Body of pancreas (tissue), 4 donors: ENCODE measurements at regions not wholly inside any gene's neighbourhood (a gene's known extent, or its start where the extent isn't known, plus 50 kb on each side); places are given as distances from the start of the nearest gene placed in this dataset.

ENCODE experiments used
- ATAC-seq: fragments of 150-250 bp; one replicate; pipeline ENCODE4 v1.9.1; 2016
- DNase-seq, 4 donors: peaks; one replicate each; pipeline ENCODE4 v3.0.0-alpha.2; 2019
- H3K27ac ChIP-seq, 4 donors: fragments of 200-600 bp; sonication (generic); 1 replicate in 3 of 4; 2 replicates in 1 of 4; pipeline versions ENCODE4 v1.5.1 to v1.6.1; 2016 to 2019; ENCODE audit warnings: mild to moderate bottlenecking in 1 of 4, mixed read lengths in 1 of 4, moderate library complexity in 1 of 4
- H3K27me3 ChIP-seq, 2 donors: fragments of 200-600 bp; sonication (generic); one replicate each; pipeline ENCODE4 v1.6.0; 2016; ENCODE audit warnings: mild to moderate bottlenecking in 1 of 2
- H3K36me3 ChIP-seq, 2 donors: fragments of 200-600 bp; sonication (generic); replicated peaks in 1 of 2; 2 replicates each; pipeline ENCODE4 v1.5.1; 2016; ENCODE audit warnings: low read depth in 2 of 2; ENCODE audit not compliant: insufficient read depth in 1 of 2
- H3K4me1 ChIP-seq: fragments of 200-600 bp; sonication (generic); one replicate; pipeline ENCODE4 v1.6.0; 2016
- H3K4me3 ChIP-seq, 2 donors: fragments of 200-600 bp; sonication (generic); 1 replicate in 1 of 2; 2 replicates in 1 of 2; pipeline ENCODE4 v1.5.1; 2016 to 2019
- H3K9me3 ChIP-seq, 3 donors: fragments of 200-600 bp; sonication (generic); 1 replicate in 2 of 3; 2 replicates in 1 of 3; pipeline ENCODE4 v1.5.1; 2016
- POLR2A ChIP-seq, 3 donors: fragments of 450-650 bp; IDR thresholded peaks; one replicate each; pipeline ENCODE4 v1.6.1; 2016; ENCODE audit warnings: antibody characterized with exemption in 3 of 3, mild to moderate bottlenecking in 2 of 3
- WGBS, 2 donors: methylation state at CpG; one replicate each; pipeline ENCODE4 v1.1.5; 2017; 5-methylcytosine and 5-hydroxymethylcytosine counted together
- intact Hi-C: fragments of 100-400 bp; cut with DNase I; formaldehyde crosslinking; loops from one replicate; pipeline ENCODE4 v1.15.1; 2023
- TF ChIP-seq, protein P1 (sequence below), 7 experiments: fragments of 450-650 bp in 4 of 7; fragments of 200-600 bp in 3 of 7; sonication (generic) in 3 of 7; IDR thresholded peaks; one replicate each; pipeline ENCODE4 v1.5.1; 2016 to 2019; ENCODE audit warnings: antibody characterized with exemption in 7 of 7

DNA sequence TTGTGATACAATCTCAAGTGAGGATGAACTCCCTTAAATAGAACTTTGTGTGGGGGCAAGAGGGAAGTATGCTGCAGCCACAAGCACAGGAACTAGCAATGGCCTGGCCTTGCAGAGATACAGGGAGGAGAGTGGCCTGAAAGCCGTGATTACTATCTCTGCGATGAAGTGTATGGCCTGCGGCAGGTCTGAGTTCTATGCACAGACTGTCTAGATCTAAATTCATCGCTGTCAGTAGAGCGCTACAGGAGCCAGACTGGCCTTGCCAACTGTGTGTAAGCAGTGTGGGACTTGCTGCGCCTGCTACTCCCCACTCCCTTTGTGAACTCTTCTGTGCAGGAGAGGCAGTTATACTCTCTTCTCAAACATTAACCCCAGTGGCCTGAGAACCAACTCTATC is 997.0 kb downstream of the GRIK2 start:
- Histone ChIP-seq H3K4me3 (no peak overlapping the region), H3K27me3 (no peaks in the 10 kb centered on the region), H3K27ac (no peak overlapping the region), H3K9me3 (no peaks in the 10 kb centered on the region), H3K4me1 (no peaks in the 10 kb centered on the region), H3K36me3 (no peaks in the 10 kb centered on the region)
- WGBS, 2 donors: 84 to 90% methylated on average over 6 of the region's 6 CpGs
- intact Hi-C loops: no loop called here
- DNase-seq (no peak), ATAC-seq (no peak)
- TF ChIP-seq POLR2A (IDR thresholded peaks at IDR 0.05): no peak
- TF ChIP-seq, protein P1, sequence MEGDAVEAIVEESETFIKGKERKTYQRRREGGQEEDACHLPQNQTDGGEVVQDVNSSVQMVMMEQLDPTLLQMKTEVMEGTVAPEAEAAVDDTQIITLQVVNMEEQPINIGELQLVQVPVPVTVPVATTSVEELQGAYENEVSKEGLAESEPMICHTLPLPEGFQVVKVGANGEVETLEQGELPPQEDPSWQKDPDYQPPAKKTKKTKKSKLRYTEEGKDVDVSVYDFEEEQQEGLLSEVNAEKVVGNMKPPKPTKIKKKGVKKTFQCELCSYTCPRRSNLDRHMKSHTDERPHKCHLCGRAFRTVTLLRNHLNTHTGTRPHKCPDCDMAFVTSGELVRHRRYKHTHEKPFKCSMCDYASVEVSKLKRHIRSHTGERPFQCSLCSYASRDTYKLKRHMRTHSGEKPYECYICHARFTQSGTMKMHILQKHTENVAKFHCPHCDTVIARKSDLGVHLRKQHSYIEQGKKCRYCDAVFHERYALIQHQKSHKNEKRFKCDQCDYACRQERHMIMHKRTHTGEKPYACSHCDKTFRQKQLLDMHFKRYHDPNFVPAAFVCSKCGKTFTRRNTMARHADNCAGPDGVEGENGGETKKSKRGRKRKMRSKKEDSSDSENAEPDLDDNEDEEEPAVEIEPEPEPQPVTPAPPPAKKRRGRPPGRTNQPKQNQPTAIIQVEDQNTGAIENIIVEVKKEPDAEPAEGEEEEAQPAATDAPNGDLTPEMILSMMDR (IDR thresholded peaks at IDR 0.05): no peak

DNA sequence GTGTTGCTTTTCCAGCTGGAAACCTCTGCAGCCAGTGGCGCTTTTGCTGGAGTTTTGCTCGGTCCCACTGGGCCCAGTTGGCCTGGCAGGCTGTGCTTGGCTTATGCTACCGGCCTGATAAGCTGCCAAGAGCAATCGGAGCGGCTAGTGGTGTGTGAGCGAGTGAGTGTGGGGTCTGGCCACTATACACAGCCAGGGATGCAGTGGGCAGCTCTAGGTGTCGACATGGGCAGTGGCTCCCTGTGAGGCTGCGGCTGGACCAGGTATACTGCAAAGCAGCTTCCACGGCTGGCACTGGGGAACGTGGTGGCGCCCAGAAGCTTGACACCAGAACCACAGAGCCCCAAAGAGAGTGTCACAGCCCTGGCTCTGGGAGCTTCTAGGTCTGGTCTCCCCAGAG is 996.5 kb downstream of the GRIK2 start:
- Histone ChIP-seq H3K4me3 (no peak overlapping the region), H3K9me3 (no peaks in the 10 kb centered on the region), H3K27ac (no peak overlapping the region), H3K4me1 (no peaks in the 10 kb centered on the region), H3K27me3 (no peaks in the 10 kb centered on the region), H3K36me3 (no peaks in the 10 kb centered on the region)
- no peak for DNase-seq
- intact Hi-C loops: no loop called here
- TF ChIP-seq, protein P1 (IDR thresholded peaks at IDR 0.05): no peak
- no peak for TF ChIP-seq POLR2A (IDR thresholded peaks at IDR 0.05)
- no peak for ATAC-seq
- WGBS, 2 donors: 62 to 72% methylated on average over 9 to 11 of the region's 11 CpGs

DNA sequence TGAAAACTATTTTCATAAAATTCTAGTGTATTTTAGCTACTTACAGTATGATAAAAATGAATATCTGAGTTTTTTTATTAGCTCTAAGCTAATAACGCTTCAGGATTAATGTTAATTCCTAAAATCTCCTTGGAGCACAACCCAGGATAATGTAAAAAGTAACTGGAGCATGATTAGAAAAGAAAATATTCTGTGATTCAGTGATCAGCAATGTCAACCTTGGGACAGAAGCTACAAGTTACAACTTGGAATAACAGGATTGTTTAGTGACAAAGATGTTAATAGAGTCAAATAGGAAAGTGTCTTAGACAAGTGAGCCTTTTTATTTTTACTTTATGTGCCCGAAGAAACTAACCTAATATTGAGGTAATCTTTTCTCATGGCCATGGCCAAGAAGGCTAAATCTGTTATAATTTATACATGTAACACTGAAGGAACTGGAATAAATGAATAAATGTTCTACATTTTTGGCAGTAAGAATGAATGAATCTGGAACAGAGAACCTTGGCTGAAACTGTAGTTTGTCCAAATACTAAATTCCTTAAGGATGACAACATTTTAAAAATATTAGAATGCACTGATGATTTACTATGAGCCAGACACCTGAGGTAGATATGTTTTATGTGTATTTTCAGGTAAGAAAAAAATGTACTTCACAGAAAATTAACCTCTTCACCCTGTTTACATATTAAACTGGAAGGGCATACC is 994.0 kb downstream of the GRIK2 start:
- no peaks in the 10 kb centered on the region for H3K4me1 ChIP-seq
- ATAC-seq (no peak), DNase-seq (no peak)
- WGBS, 2 donors: 49 to 52% methylated on average over 2 of the region's 2 CpGs
- no peaks in the 10 kb centered on the region for H3K36me3 ChIP-seq
- no peaks in the 10 kb centered on the region for H3K27me3 ChIP-seq
- H3K4me3 ChIP-seq: no peak overlapping the region
- intact Hi-C loops: no loop called here
- TF ChIP-seq, protein P1 (IDR thresholded peaks at IDR 0.05): no peak
- TF ChIP-seq POLR2A (IDR thresholded peaks at IDR 0.05): no peak
- no peak overlapping the region for H3K27ac ChIP-seq
- H3K9me3 ChIP-seq: no peaks in the 10 kb centered on the region

DNA sequence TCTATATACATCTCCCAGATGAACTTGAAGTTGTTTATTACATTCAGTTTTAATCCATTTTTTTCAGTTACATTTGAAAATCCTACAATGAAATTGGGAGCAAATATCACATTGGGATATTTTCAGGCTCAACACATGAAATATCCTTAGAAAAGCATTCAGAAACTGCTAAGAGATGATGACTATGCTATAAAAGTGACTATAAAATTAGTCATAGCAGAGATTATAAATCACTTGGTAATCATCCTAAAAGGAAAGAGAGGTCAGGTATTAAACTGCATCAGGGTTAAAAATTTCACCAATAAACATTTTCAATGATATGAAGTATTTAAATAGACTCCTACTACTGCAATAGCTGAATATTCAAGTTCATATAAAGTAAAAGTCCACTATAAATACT is 987.7 kb downstream of the GRIK2 start:
- Histone ChIP-seq H3K27me3 (no peaks in the 10 kb centered on the region), H3K4me3 (no peak overlapping the region), H3K4me1 (no peaks in the 10 kb centered on the region), H3K9me3 (no peaks in the 10 kb centered on the region), H3K36me3 (no peaks in the 10 kb centered on the region), H3K27ac (no peak overlapping the region)
- intact Hi-C loops: no loop called here
- no peak for DNase-seq
- TF ChIP-seq POLR2A (IDR thresholded peaks at IDR 0.05): no peak
- TF ChIP-seq, protein P1 (IDR thresholded peaks at IDR 0.05): no peak
- no peak for ATAC-seq

DNA sequence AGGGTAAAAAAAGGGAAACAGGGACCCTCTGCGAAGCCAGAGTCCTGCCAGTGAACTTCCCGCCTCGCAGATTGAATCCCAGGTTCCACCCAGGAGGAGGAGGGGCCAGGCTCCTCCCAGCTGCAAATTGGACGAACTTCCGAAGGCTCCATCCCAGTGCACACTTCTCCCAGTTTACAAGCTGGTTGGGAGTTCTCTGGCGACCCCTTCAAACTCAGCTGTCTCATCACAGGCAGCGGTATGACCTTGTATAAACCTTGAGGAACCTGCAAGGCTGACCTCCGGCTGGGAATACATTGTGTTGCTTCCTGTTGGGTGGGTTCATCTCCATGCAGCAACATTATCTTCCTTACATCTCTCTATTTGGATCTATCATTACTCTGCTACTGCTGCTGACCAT is 962.7 kb downstream of the GRIK2 start:
- H3K4me1 ChIP-seq: no peaks in the 10 kb centered on the region
- no peaks in the 10 kb centered on the region for H3K27me3 ChIP-seq
- no peaks in the 10 kb centered on the region for H3K36me3 ChIP-seq
- H3K9me3 ChIP-seq: peaks cover 0 to 7% (median 0%) of the 10 kb centered on the region in 3 donors
- ATAC-seq (no peak), DNase-seq (no peak)
- no peak for TF ChIP-seq POLR2A (IDR thresholded peaks at IDR 0.05)
- TF ChIP-seq, protein P1 (IDR thresholded peaks at IDR 0.05): no peak
- H3K27ac ChIP-seq: no peak overlapping the region
- H3K4me3 ChIP-seq: no peak overlapping the region
- WGBS, 2 donors: 53 to 72% methylated on average over 8 of the region's 8 CpGs
- intact Hi-C loops: no loop called here
